ENCODE measurements at regions not wholly inside any gene's neighbourhood (a gene's known extent, or its start where the extent isn't known, plus 50 kb on each side); places are given as distances from the start of the nearest gene placed in this dataset.

- Histone ChIP-seq H3K27ac (ENCODE audit: low read length) (no peak overlapping the region), H3K4me2 (ENCODE audit: low read length) (no peak overlapping the region), H3K79me2 (ENCODE audit: low read length) (no peaks in the 10 kb centered on the region), H3K9me3 (ENCODE audit: insufficient read depth, low read length) (peaks cover 9% of the 10 kb centered on the region; the same call in 1 of the 2 replicates), H3K4me1 (ENCODE audit: low read length) (peaks cover 13% of the 10 kb centered on the region), H2AFZ (ENCODE audit: low read depth, low read length) (no peak overlapping the region), H3K36me3 (replicated peaks; ENCODE audit: low read depth, low read length) (peaks cover 8% of the 10 kb centered on the region), H3K27me3 (ENCODE audit: low read depth, low read length) (no peaks in the 10 kb centered on the region), H3K9ac (ENCODE audit: low read length) (no peak overlapping the region), H4K20me1 (ENCODE audit: insufficient read depth, low read length) (no peaks in the 10 kb centered on the region), H3K4me3 (ENCODE audit: low read length) (no peak overlapping the region)
- TF ChIP-seq CTCF (IDR thresholded peaks at IDR 0.05; ENCODE audit: low read depth, low read length) (no peak), EZH2phosphoT487 (IDR thresholded peaks at IDR 0.05; ENCODE audit: low read depth) (no peak)
Measured at GRCh38 chr13:91166714-91167511, 180.6 kb upstream of the MIR17HG start.

- Histone ChIP-seq H2AFZ (ENCODE audit: low read depth, low read length) (no peak overlapping the region), H3K79me2 (ENCODE audit: low read length) (no peaks in the 10 kb centered on the region), H3K27me3 (ENCODE audit: low read depth, low read length) (no peaks in the 10 kb centered on the region), H4K20me1 (ENCODE audit: insufficient read depth, low read length) (no peaks in the 10 kb centered on the region), H3K27ac (ENCODE audit: low read length) (no peak overlapping the region), H3K9ac (ENCODE audit: low read length) (no peak overlapping the region), H3K4me1 (ENCODE audit: low read length) (peaks cover 9% of the 10 kb centered on the region), H3K4me3 (ENCODE audit: low read length) (no peak overlapping the region), H3K4me2 (ENCODE audit: low read length) (no peak overlapping the region), H3K9me3 (ENCODE audit: insufficient read depth, low read length) (peaks cover 9% of the 10 kb centered on the region; the same call in 1 of the 2 replicates), H3K36me3 (replicated peaks; ENCODE audit: low read depth, low read length) (peaks cover 8% of the 10 kb centered on the region)
- TF ChIP-seq CTCF (IDR thresholded peaks at IDR 0.05; ENCODE audit: low read depth, low read length) (no peak), EZH2phosphoT487 (IDR thresholded peaks at IDR 0.05; ENCODE audit: low read depth) (no peak)
Measured at GRCh38 chr13:91167706-91168385, 179.6 kb upstream of the MIR17HG start.

GRCh38 chr13:91168386-91168711 lies 179.1 kb upstream of the MIR17HG start:
- Histone ChIP-seq H3K79me2 (ENCODE audit: low read length) (no peaks in the 10 kb centered on the region), H3K9me3 (ENCODE audit: insufficient read depth, low read length) (peaks cover 9% of the 10 kb centered on the region; the same call in 1 of the 2 replicates), H3K36me3 (replicated peaks; ENCODE audit: low read depth, low read length) (peaks cover 8% of the 10 kb centered on the region), H3K9ac (ENCODE audit: low read length) (no peak overlapping the region), H3K27me3 (ENCODE audit: low read depth, low read length) (no peaks in the 10 kb centered on the region), H2AFZ (ENCODE audit: low read depth, low read length) (no peak overlapping the region), H3K4me3 (ENCODE audit: low read length) (no peak overlapping the region), H3K4me1 (ENCODE audit: low read length) (peaks cover 9% of the 10 kb centered on the region), H3K27ac (ENCODE audit: low read length) (no peak overlapping the region), H4K20me1 (ENCODE audit: insufficient read depth, low read length) (no peaks in the 10 kb centered on the region), H3K4me2 (ENCODE audit: low read length) (no peak overlapping the region)
- TF ChIP-seq EZH2phosphoT487 (IDR thresholded peaks at IDR 0.05; ENCODE audit: low read depth), result no peak
- TF ChIP-seq CTCF (IDR thresholded peaks at IDR 0.05; ENCODE audit: low read depth, low read length), result no peak

- no peaks in the 10 kb centered on the region for H4K20me1 ChIP-seq (ENCODE audit: insufficient read depth, low read length)
- no peak overlapping the region for H3K9ac ChIP-seq (ENCODE audit: low read length)
- no peak overlapping the region for H2AFZ ChIP-seq (ENCODE audit: low read depth, low read length)
- H3K79me2 ChIP-seq (ENCODE audit: low read length), result no peaks in the 10 kb centered on the region
- no peak overlapping the region for H3K27ac ChIP-seq (ENCODE audit: low read length)
- no peak for TF ChIP-seq EZH2phosphoT487 (IDR thresholded peaks at IDR 0.05; ENCODE audit: low read depth)
- TF ChIP-seq CTCF (IDR thresholded peaks at IDR 0.05; ENCODE audit: low read depth, low read length), result no peak
- peaks cover 8% of the 10 kb centered on the region for H3K36me3 ChIP-seq (replicated peaks; ENCODE audit: low read depth, low read length)
- H3K27me3 ChIP-seq (ENCODE audit: low read depth, low read length), result no peaks in the 10 kb centered on the region
- no peak overlapping the region for H3K4me3 ChIP-seq (ENCODE audit: low read length)
- H3K9me3 ChIP-seq (ENCODE audit: insufficient read depth, low read length), result peaks cover 9% of the 10 kb centered on the region; the same call in 1 of the 2 replicates
- no peak overlapping the region for H3K4me2 ChIP-seq (ENCODE audit: low read length)
- peaks cover 9% of the 10 kb centered on the region for H3K4me1 ChIP-seq (ENCODE audit: low read length)
Measured at GRCh38 chr13:91169321-91170050, 178.0 kb upstream of the MIR17HG start.

Measured in OCI-LY3 (cell line).